Erythroblast (primary cell): ENCODE measurements at regions not wholly inside any gene's neighbourhood (a gene's known extent, or its start where the extent isn't known, plus 50 kb on each side); places are given as distances from the start of the nearest gene placed in this dataset.

ENCODE experiments used
- GATA1 ChIP-seq: IDR thresholded peaks from 2 replicates; pipeline ENCODE4 v1.6.1; 2011; ENCODE audit warnings: low read depth, mild to moderate bottlenecking, control low read depth, low read length, moderate library complexity
- POLR2A ChIP-seq: IDR thresholded peaks from 2 replicates; pipeline ENCODE4 v1.6.1; 2011; ENCODE audit warnings: mild to moderate bottlenecking, low read length

- no peak for TF ChIP-seq POLR2A
- no peak for TF ChIP-seq GATA1
Observed at GRCh38 chr4:189355590-189355989, 585.1 kb upstream of the FRG1 start.
